SJCRH30 (cell line): ENCODE measurements at regions not wholly inside any gene's neighbourhood (a gene's known extent, or its start where the extent isn't known, plus 50 kb on each side); places are given as distances from the start of the nearest gene placed in this dataset.

Source experiments
- DNase-seq, 2 experiments: peaks; one replicate each; pipeline ENCODE4 v3.0.0-alpha.2; 2015 to 2020
- H3K27ac ChIP-seq: fragments of 250-450 bp; sonication (Bioruptor Pico); 2 replicates; pipeline ENCODE4 v1.5.1; 2020; ENCODE audit warnings: mild to moderate bottlenecking, moderate library complexity
- H3K27me3 ChIP-seq: fragments of 250-450 bp; sonication (Bioruptor Pico); 2 replicates; pipeline ENCODE4 v1.5.1; 2020; ENCODE audit warnings: mild to moderate bottlenecking, moderate library complexity
- H3K36me3 ChIP-seq: fragments of 250-450 bp; sonication (Bioruptor Pico); 2 replicates; pipeline ENCODE4 v1.5.1; 2020; ENCODE audit warnings: mild to moderate bottlenecking, moderate library complexity
- H3K4me1 ChIP-seq: fragments of 250-450 bp; sonication (Bioruptor Pico); 2 replicates; pipeline ENCODE4 v1.5.1; 2020; ENCODE audit warnings: mild to moderate bottlenecking, moderate library complexity
- H3K4me3 ChIP-seq: fragments of 250-450 bp; sonication (Bioruptor Pico); 2 replicates; pipeline ENCODE4 v1.5.1; 2020; ENCODE audit warnings: mild to moderate bottlenecking, moderate library complexity
- H3K9me3 ChIP-seq: fragments of 250-450 bp; sonication (Bioruptor Pico); replicated peaks from 2 replicates; pipeline ENCODE4 v1.5.1; 2020; ENCODE audit warnings: mild to moderate bottlenecking, moderate library complexity

DNA sequence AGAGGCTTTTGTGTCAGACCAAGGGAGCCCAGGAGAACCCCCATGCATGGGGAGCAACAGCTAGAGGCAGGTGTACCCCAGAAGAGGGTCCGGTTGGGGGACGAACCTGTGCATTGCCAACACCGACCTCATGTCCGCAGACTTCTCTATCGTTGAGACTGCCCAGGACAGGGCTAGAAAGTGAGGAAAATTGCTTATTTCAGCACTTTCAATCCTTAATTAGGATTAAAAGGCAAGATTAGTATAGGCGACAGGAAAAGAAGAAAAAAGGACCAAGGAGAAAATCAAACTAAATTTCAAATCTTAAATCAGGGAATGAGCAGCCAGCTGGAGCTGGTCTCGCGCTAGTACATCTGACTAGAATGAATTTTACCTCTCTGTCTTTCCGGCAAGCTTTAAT, 438.9 kb upstream of the SOX11 start:
- Histone ChIP-seq H3K4me1 (no peaks in the 10 kb centered on the region), H3K27ac (no peak overlapping the region), H3K4me3 (no peak overlapping the region), H3K36me3 (no peaks in the 10 kb centered on the region), H3K27me3 (no peaks in the 10 kb centered on the region), H3K9me3 (no peaks in the 10 kb centered on the region)
- no peak for DNase-seq

DNA sequence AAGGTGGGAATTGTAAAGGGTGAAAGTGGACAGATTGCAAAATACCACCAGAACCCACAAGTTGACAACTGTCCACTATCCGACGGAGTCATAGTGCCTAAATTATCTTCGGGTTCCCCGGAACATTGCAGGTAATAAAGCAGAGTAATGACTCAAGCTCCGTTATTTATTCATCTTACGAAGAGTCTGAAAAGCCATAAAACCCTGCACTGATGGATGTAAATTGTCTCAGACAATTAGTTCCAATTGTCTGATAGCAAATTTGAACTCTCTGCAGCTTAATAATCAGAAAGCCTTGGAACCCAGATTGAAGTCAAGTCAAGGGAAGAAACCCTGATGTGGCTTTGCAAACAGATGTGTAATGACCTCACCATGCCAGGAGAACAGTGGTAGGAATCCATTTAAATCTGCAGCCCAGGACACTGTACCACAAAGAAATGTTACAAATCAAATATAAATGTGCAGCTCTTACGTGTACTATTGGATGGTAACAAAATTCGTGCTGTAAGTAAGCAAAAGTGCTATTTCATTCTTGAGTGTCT, 437.3 kb upstream of the SOX11 start:
- Histone ChIP-seq H3K4me1 (no peaks in the 10 kb centered on the region), H3K9me3 (no peaks in the 10 kb centered on the region), H3K4me3 (no peak overlapping the region), H3K27me3 (no peaks in the 10 kb centered on the region), H3K36me3 (no peaks in the 10 kb centered on the region), H3K27ac (no peak overlapping the region)
- DNase-seq: no peak

DNA sequence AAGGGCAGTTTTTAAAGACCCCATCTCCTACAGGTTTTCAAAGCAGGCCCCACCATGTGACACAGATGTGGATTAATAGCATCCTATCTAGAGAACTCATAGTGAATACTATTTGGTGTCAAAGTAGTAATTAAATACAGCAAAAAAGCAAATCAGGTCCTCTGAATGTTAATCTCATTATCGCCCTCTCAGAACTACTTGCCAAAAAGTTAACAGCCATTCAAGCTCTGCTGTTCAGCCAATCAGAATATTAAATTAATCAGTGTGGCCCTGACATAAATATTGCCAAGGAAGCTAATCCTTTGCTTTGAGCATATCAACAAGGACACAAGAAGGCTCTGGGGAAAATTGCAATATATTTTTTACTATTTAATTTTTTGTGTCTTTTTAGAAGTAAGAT, 428.9 kb upstream of the SOX11 start:
- Histone ChIP-seq H3K27ac (no peak overlapping the region), H3K36me3 (no peaks in the 10 kb centered on the region)

DNA sequence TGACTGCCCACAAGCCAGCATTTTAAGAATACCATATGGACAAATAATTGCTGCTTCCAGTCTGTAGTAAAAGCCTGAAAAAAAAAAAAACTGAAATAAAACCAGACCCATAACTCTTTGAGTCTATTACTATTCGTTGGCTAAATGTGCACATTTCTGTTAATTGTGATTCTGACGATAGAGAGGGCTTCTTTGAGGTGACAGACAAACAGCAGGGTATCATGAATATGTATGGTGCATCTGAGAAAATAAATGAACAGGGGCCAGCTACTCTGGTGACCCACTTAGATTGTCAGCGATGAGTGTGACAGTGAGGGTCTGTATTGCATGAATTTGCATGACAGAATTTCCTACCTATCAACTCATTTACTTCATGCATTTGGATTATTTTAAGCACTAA, 427.8 kb upstream of the SOX11 start:
- DNase-seq: no peak

More for the DNA sequence above, 428.9 kb upstream of the SOX11 start:
- H3K4me1 ChIP-seq: no peaks in the 10 kb centered on the region
- no peak overlapping the region for H3K4me3 ChIP-seq
- no peak for DNase-seq
- no peaks in the 10 kb centered on the region for H3K27me3 ChIP-seq
- H3K9me3 ChIP-seq: no peaks in the 10 kb centered on the region

DNA sequence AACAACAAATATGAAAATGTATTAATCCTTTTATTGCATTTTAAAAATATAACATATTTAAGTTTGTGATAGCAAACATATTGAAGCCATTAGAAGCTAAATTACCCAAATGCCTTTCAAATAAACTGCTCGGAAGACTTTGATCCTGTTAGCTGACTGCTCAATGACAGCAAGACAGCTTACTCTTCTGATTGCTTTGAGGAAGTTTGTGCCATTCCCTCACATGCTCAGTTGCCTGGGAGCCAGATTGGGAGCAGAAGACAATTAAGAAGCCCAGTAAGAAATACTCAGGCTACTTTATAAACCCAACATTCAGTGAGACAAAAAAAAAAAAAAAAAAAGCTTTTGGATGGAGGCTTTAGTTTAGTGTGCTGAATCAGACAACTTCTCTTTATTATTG, 407.1 kb upstream of the SOX11 start:
- no peak overlapping the region for H3K4me3 ChIP-seq
- no peak for DNase-seq
- no peaks in the 10 kb centered on the region for H3K4me1 ChIP-seq
- no peak overlapping the region for H3K27ac ChIP-seq
- no peaks in the 10 kb centered on the region for H3K9me3 ChIP-seq
- no peaks in the 10 kb centered on the region for H3K36me3 ChIP-seq
- no peaks in the 10 kb centered on the region for H3K27me3 ChIP-seq

More for the DNA sequence above, 427.8 kb upstream of the SOX11 start:
- Histone ChIP-seq H3K27ac (no peak overlapping the region), H3K9me3 (no peaks in the 10 kb centered on the region), H3K4me1 (no peaks in the 10 kb centered on the region), H3K27me3 (no peaks in the 10 kb centered on the region), H3K36me3 (no peaks in the 10 kb centered on the region), H3K4me3 (no peak overlapping the region)

DNA sequence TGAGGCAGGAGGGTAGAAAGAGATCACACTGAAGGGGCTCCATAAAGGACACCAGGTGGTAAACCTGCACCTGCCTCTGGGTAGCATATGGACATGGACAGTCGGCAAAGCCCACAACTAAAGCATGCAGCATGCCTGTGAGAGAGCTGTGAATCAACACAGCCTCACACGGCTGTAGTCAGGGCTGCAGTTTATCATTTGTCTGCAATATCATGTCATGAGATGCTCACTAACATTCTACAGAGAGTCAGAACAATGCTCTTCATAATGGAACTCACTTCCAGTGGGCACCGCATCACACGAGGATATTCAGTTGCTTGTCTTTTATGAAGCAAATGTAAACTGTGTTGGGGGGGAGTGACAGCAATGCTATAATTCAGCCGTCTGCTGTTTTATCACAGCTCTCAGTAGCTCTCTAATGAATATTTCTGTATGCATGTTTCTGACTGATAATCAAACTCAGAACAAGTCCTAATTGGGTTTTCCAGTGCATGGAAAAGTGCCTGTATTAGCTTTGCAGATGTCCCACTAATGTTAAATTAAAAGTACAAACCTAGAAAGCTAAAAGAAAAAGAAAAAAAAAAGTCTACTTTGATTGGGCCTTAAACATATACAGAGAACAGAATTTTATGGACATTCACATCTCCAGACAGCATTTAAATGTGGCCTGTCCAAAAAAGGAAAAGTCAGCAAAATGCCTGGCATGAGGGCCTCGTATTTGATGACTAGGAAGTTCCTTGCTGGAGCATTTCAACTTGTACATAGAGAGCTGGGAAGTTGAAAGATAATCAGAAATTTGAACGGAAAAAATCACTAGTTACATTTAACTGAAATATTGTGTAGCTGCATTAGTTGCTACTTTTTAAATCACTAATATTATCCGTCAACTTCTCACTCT, 406.1 kb upstream of the SOX11 start:
- no peaks in the 10 kb centered on the region for H3K9me3 ChIP-seq
- H3K36me3 ChIP-seq: no peaks in the 10 kb centered on the region
- no peak overlapping the region for H3K27ac ChIP-seq
- H3K27me3 ChIP-seq: no peaks in the 10 kb centered on the region
- no peak overlapping the region for H3K4me3 ChIP-seq
- no peaks in the 10 kb centered on the region for H3K4me1 ChIP-seq
- DNase-seq: no peak

DNA sequence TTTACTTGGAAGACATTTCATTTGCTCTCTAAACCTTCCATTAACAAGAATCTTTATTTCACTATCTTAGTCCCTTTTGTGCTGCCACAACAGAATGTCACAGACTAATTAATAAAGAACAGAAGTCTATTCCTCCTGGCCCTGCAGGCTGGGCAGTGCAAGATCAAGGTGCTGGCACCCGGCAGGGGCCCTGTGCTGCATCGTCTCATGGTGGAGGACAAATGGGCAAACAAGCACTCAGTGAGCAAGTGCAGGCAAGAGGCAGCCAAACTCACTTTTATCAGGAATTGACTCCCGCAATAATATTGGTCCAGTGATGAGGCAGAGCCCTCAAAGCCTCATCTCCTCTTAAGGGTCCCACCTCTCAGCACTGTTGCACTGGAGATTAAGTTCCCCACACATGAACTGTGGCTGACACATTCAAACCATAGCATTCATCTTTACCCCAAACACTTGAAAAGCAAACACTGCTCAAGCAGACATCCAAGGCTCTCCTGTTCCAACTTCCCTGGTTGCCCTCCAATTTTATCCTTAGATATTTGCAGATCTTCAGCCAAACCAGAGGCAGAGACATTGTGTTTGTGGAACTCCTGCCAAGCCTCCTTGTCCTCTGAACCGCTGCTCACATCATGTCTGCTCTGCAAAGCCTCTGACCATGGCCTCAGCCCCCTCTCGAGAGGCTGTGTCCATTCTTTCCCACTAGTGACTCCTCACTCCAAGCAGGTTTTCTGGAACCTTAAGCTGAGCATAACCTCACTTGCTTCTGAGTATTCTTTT, 404.4 kb upstream of the SOX11 start:
- Histone ChIP-seq H3K27me3 (no peaks in the 10 kb centered on the region), H3K9me3 (no peaks in the 10 kb centered on the region), H3K27ac (no peak overlapping the region), H3K4me3 (no peak overlapping the region), H3K36me3 (no peaks in the 10 kb centered on the region), H3K4me1 (no peaks in the 10 kb centered on the region)
- no peak for DNase-seq

DNA sequence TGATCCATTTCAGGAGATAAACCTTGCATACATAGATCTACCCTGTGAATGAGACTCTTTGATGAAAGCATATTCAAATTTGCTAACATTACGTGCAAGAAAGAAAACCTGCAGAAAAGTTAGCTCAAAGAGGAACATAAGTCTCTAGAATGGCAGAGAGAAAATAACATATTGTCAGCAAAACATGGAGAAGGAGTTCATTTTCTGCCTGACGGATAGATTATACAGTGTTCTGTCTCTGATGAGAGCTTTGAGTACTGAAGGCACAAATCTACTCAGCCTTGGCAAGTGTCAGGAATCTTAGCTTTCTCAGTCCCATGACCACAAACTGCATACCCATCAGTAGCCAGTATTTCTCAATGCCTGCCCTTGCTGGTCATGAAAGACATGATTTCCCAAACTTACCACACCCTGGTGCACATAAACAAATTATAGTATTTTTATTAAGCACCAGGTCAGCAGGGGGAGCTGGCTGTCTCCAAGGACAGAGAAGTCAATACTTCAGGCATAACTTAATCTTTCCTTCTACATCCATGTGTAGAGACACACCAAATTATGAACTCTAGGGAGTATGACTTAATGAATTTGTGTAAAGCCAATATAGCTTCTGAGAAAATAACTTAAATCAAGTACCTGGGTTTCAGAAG, 401.2 kb upstream of the SOX11 start:
- no peaks in the 10 kb centered on the region for H3K4me1 ChIP-seq
- DNase-seq: peak in 1 of 2 experiments; percentile 17

DNA sequence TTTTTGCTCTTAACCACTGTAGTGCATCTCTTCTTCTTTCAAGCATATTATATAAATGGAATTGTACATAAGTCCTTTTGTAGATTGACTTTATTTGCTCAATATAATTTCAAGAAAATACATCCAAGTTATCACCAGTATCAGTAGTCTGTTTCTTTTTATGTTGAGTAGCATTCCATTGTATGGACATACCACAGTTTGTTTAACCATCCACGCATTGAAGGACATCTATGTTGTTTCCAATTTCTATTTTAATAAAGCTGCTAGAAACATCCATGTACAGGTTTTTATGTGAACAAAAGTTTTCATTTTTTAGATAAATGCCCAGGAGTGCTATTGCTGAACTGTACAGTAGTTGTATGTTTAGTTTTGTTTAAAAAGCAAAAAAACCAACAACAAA, 387.5 kb upstream of the SOX11 start:
- H3K4me3 ChIP-seq: no peak overlapping the region
- no peak for DNase-seq
- no peaks in the 10 kb centered on the region for H3K9me3 ChIP-seq
- H3K4me1 ChIP-seq: no peaks in the 10 kb centered on the region
- no peaks in the 10 kb centered on the region for H3K27me3 ChIP-seq
- no peak overlapping the region for H3K27ac ChIP-seq
- no peaks in the 10 kb centered on the region for H3K36me3 ChIP-seq

More for the DNA sequence above, 401.2 kb upstream of the SOX11 start:
- H3K4me3 ChIP-seq: no peak overlapping the region
- peaks cover 3% of the 10 kb centered on the region; the same call in 1 of the 2 replicates for H3K27me3 ChIP-seq
- no peaks in the 10 kb centered on the region for H3K9me3 ChIP-seq
- H3K27ac ChIP-seq: no peak overlapping the region
- H3K36me3 ChIP-seq: no peaks in the 10 kb centered on the region

DNA sequence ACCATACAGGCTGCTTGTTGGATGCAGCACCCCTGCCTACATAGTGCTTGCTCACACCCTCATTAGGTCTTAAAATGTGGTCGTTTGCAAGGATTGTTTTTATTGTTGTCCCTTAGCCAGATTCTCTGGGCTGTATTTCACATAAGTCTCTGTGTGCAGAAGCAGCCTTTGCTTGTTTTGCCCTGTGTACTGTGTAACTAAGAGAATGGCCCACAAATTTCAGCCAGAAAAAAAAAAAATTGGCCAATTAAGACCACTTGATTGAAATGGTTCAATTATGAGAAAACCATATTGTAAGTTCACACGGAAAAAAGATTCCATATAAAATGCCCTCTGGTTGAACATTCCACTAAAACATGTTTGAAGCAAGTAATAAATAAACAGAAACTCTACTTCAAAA, 377.1 kb upstream of the SOX11 start:
- H3K9me3 ChIP-seq: no peaks in the 10 kb centered on the region
- H3K4me3 ChIP-seq: no peak overlapping the region
- no peaks in the 10 kb centered on the region for H3K36me3 ChIP-seq
- no peaks in the 10 kb centered on the region for H3K4me1 ChIP-seq
- no peak overlapping the region for H3K27ac ChIP-seq
- DNase-seq: no peak
- no peaks in the 10 kb centered on the region for H3K27me3 ChIP-seq

DNA sequence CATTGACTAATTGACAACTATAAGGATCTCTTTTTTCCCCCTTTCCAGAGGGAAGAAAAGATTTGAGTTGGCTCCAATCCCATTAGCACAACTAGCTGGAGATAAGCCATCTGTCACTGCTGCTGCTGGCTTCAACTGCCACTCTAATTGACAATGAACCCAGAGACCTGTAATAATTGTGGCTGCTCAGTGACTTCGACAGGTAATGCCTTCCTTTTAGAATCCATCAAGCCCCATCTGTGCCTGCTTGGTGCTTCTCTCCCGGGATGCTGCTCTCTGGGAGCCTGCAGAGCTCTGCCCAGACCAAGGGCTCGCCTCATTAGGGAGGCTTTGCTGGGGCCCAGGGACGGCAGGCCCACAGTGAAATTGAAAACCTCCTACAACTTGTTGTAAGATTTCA, 376.7 kb upstream of the SOX11 start:
- Histone ChIP-seq H3K27ac (no peak overlapping the region), H3K27me3 (no peaks in the 10 kb centered on the region), H3K4me1 (no peaks in the 10 kb centered on the region), H3K36me3 (no peaks in the 10 kb centered on the region), H3K4me3 (no peak overlapping the region), H3K9me3 (no peaks in the 10 kb centered on the region)
- DNase-seq: no peak

DNA sequence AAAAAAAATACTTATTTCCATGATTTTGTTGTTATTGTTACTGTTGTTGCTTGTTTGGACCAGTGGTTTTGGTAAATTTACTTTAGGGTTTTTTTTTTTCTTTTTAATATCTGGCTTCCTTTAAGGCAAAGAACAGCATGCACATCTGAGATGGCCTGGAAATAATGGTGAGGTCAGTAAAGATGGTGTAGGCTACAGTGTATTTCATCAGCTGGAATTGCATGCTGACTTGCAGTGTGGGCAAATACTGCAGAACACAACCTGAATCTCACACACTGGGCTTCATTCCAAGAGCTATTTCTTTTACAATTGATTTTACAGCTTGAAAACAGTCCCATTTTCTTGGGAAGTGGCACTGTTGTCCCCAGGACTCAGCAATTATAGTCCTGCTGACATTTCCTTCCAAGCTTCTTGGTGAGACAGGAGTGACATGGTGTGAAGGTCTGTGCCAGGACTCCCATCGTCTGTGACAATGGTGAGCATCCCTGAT, 376.1 kb upstream of the SOX11 start:
- DNase-seq: no peak
- Histone ChIP-seq H3K27ac (no peak overlapping the region), H3K9me3 (no peaks in the 10 kb centered on the region), H3K36me3 (no peaks in the 10 kb centered on the region), H3K4me1 (no peaks in the 10 kb centered on the region), H3K4me3 (no peak overlapping the region), H3K27me3 (no peaks in the 10 kb centered on the region)

DNA sequence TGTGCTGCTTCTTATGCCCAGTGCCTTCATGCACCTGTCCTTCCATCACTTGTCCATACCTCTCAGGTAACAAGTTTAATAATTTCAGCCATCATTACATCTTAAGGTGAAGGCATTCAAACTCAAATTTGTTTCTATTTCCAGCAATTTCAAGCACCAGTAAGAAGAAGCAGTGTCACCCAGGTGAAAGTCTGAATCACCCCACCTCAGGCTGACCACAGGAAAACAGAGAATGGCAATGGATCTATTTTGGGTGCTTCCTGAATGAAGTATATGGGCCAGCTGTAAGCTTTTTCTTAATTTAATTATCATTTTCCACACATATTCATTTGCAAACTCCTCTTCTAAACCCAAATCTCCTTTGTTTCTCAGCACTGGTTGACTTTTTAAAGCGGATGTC, 372.7 kb upstream of the SOX11 start:
- Histone ChIP-seq H3K36me3 (no peaks in the 10 kb centered on the region), H3K9me3 (no peaks in the 10 kb centered on the region), H3K27me3 (no peaks in the 10 kb centered on the region), H3K4me3 (no peak overlapping the region), H3K4me1 (no peaks in the 10 kb centered on the region), H3K27ac (no peak overlapping the region)
- DNase-seq: no peak

DNA sequence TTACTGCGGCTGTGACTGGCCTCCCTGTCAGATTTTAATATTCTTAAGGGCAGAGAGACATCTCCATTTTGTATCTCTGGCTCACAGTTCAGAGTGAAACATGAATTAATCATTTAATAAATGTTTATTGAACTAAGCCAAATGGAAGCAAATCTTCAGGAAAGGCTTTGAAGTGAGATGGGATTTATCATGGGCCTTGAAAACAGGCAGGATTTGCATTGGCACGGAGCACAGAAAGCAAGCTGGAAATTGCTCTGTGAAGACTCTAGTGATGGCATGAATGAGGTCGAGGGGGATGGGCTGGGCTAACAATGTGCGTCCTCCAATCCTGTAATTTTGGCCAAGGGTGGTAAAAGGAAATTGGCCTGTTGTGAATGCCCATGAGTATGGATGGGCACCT, 369.8 kb upstream of the SOX11 start:
- Histone ChIP-seq H3K4me1 (no peaks in the 10 kb centered on the region), H3K4me3 (no peak overlapping the region), H3K27ac (no peak overlapping the region), H3K27me3 (no peaks in the 10 kb centered on the region), H3K36me3 (no peaks in the 10 kb centered on the region), H3K9me3 (no peaks in the 10 kb centered on the region)
- DNase-seq: no peak

DNA sequence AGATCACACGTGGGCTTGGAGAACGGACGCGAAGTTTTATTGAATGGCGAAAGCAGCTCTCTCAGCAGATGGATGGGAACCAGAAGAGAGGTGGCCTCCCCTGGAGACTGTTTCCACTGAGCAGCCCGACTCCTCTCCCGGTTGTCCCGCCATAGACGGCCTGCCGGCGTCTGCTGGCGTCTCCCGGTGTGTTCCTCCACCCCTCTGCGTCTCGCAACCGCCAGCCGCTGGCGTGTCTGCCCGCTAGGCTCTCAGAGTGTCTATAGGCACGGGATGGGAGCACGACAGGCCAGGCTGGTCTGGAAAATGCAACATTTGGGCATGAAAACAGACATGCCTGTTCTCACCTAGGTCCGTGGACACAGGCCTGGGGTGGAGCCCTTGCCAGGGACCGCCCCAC, 366.7 kb upstream of the SOX11 start:
- no peaks in the 10 kb centered on the region for H3K9me3 ChIP-seq
- no peak overlapping the region for H3K4me3 ChIP-seq
- no peak overlapping the region for H3K27ac ChIP-seq
- H3K36me3 ChIP-seq: no peaks in the 10 kb centered on the region
- H3K4me1 ChIP-seq: no peaks in the 10 kb centered on the region
- H3K27me3 ChIP-seq: no peaks in the 10 kb centered on the region
- DNase-seq: no peak
